GM06990 (cell line): ENCODE measurements at regions not wholly inside any gene's neighbourhood (a gene's known extent, or its start where the extent isn't known, plus 50 kb on each side); places are given as distances from the start of the nearest gene placed in this dataset.

Source experiments
- DNase-seq: peaks from one replicate; pipeline ENCODE4 v3.0.0-alpha.2; 2011; ENCODE audit not compliant: insufficient read length; ENCODE audit errors: extremely low read depth
- H3K27me3 ChIP-seq: replicated peaks from 2 replicates; pipeline ENCODE4 v1.6.0; 2011; ENCODE audit warnings: low read length; ENCODE audit not compliant: control insufficient read depth, insufficient read depth
- H3K36me3 ChIP-seq: 2 replicates; pipeline ENCODE4 v1.5.1; 2011; ENCODE audit warnings: low read length; ENCODE audit not compliant: control insufficient read depth, insufficient read depth
- H3K4me3 ChIP-seq: replicated peaks from 2 replicates; pipeline ENCODE4 v1.5.1; 2011; ENCODE audit warnings: low read depth, mild to moderate bottlenecking, control low read depth, low read length
- TF ChIP-seq, protein P1 (sequence below): IDR thresholded peaks from 2 replicates; pipeline ENCODE4 v1.5.1; 2011; ENCODE audit warnings: low read length, control low read depth, mild to moderate bottlenecking, inconsistent platforms; ENCODE audit not compliant: insufficient read depth, poor library complexity, severe bottlenecking

DNA sequence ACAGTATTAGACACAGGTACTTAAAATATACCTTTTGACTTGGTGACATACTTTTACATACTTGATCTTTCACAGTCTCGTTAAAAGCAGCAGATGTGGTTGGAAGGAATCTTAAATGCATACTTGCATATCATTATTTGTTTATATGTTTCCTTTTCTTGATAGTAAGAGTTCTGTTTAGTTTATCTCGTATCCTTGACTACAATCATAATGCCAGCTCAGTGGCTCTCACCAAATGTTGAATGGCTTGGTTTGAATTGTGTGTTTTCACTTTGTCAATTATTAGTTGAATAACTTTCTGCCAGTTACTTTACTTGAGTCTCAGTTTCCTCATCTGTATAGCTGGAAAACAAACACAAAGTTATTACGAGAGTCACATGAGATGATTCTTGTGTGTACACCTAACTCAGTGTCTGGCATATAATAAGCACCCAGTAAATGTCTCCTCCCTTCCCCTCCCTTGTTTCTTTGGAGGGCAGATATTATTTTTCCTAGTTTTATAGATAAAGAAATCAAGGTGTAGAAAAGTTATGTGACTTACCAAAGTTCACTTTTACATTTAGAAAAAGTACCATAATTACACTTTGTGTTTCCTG is 131.6 kb upstream of the IVNS1ABP start:
- Histone ChIP-seq H3K27me3 (no peaks in the 10 kb centered on the region), H3K36me3 (no peaks in the 10 kb centered on the region), H3K4me3 (no peak overlapping the region)
- TF ChIP-seq, protein P1, sequence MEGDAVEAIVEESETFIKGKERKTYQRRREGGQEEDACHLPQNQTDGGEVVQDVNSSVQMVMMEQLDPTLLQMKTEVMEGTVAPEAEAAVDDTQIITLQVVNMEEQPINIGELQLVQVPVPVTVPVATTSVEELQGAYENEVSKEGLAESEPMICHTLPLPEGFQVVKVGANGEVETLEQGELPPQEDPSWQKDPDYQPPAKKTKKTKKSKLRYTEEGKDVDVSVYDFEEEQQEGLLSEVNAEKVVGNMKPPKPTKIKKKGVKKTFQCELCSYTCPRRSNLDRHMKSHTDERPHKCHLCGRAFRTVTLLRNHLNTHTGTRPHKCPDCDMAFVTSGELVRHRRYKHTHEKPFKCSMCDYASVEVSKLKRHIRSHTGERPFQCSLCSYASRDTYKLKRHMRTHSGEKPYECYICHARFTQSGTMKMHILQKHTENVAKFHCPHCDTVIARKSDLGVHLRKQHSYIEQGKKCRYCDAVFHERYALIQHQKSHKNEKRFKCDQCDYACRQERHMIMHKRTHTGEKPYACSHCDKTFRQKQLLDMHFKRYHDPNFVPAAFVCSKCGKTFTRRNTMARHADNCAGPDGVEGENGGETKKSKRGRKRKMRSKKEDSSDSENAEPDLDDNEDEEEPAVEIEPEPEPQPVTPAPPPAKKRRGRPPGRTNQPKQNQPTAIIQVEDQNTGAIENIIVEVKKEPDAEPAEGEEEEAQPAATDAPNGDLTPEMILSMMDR: no peak
- DNase-seq: no peak

DNA sequence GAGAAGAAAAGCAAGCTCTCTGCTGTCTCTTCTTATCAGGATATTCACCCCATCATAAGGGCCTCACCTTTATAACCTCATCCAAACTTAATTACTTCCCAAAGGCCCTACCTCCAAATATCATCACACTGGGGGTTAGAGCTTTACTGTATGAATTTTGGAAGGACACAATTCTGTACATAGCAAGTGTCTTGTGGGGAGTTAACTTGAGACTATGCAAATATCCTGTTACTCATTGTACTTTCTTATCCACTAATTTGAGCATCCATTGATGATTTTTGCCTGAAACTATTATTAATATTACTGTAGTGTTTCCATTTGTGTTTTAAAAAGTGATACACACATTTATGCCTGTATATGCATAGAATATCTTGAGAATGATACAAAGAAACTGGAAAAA is 129.1 kb upstream of the IVNS1ABP start:
- Histone ChIP-seq H3K36me3 (no peaks in the 10 kb centered on the region), H3K27me3 (no peaks in the 10 kb centered on the region), H3K4me3 (no peak overlapping the region)
- no peak for DNase-seq
- TF ChIP-seq, protein P1: no peak

DNA sequence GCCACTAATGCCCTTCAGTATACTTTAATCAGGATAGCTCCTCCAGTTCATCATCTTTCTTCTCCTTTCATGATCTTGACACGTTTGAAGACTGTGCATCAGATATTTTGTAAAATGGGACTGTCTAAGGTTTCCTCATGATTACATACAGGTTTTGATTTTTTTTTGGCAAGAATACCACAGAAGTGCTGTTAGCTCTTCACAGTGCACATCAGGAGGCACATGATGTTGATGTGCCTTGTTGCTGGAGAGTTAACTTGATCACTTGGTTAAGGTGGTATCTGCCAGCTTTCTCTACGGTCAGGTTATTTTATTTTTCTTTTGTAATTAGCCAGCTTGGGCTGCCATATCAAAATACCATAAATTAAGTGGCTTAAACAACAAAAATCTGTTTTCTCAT is 128.6 kb upstream of the IVNS1ABP start:
- Histone ChIP-seq H3K36me3 (no peaks in the 10 kb centered on the region), H3K4me3 (no peak overlapping the region), H3K27me3 (no peaks in the 10 kb centered on the region)
- TF ChIP-seq, protein P1: no peak
- DNase-seq: no peak

DNA sequence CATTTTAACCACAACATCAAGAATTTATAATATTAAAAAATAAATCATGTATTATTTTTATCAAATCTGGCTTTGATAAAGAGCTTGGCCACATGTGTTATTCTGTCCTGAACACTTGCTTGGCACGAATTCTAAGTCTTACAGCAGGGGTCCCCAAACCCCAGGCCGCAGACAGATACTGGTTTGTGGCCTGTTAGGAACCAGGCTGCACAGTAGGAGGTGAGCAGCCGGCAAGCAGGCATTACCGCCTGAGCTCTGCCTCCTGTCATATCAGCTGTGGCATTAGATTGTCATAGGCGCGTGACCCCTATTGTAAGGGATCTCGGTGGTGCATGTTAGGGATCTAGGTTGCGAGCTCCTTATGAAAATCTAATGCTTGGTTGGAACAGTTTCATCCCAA is 127.6 kb upstream of the IVNS1ABP start:
- TF ChIP-seq, protein P1: no peak
- no peaks in the 10 kb centered on the region for H3K36me3 ChIP-seq
- no peaks in the 10 kb centered on the region for H3K27me3 ChIP-seq
- DNase-seq: no peak
- H3K4me3 ChIP-seq: no peak overlapping the region

DNA sequence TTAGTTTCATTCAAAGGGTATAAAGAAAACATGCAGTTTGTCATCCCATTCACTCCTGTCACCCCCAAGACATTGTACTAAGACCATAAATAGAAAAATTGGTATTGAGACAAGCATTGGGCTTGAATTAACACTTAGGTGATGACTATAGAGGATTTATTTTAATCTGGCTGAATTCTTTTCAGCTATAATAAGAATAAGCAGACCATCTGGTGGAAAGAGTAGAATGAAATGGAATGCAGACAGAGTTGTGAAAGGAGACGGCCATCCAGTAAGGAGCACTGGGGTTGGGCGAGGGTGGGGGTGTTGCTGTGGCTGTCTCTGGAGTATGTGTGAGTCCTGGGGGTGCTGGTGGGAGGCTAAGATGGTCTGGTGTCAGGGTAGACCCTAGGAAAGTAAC is 125.0 kb upstream of the IVNS1ABP start:
- TF ChIP-seq, protein P1: no peak
- no peaks in the 10 kb centered on the region for H3K27me3 ChIP-seq
- DNase-seq: no peak
- H3K36me3 ChIP-seq: no peaks in the 10 kb centered on the region
- H3K4me3 ChIP-seq: no peak overlapping the region

DNA sequence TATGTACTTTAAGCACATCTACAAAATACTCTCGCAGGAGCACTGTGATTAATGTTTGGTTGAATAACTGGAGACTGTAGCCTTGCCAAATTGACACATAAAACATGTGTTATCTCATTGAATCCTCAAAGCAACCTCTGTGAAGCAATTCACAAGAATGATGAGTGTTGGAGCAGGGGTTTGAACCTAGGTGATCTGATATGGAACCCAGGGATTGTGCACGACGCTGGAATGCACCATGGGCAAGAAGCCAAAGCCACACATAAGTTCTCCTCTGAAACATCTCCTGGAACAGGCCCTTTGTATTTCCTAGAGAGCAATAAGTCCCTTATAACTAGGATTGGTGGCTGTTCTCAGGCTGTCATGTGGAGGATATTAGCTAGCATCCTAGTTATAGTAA is 124.6 kb upstream of the IVNS1ABP start:
- no peak for DNase-seq
- H3K36me3 ChIP-seq: no peaks in the 10 kb centered on the region
- H3K27me3 ChIP-seq: no peaks in the 10 kb centered on the region
- H3K4me3 ChIP-seq: no peak overlapping the region
- TF ChIP-seq, protein P1: no peak
